IMR-90 (cell line): ENCODE measurements at regions not wholly inside any gene's neighbourhood (a gene's known extent, or its start where the extent isn't known, plus 50 kb on each side); places are given as distances from the start of the nearest gene placed in this dataset.

ENCODE experiments used
- ATAC-seq: fragments of 200-7000 bp; cut with Tn5 transposase; 2 replicates; pipeline ENCODE4 v1.9.1; 2020; ENCODE audit warnings: low read depth, mild to moderate bottlenecking, moderate library complexity
- BruUV-seq: library from RNA; stranded (reverse); fragments of 400-500 nt; replicated peaks from 2 replicates; lab custom pipeline; 2021; lab: Mats Ljungman, UMichigan
- CTCF ChIA-PET: fragments of 300-600 bp; formaldehyde crosslinking; extraction: SDS; loops from one replicate; lab custom pipeline; 2021; ENCODE audit warnings: antibody characterized with exemption; lab: Yijun Ruan, JAX
- POLR2A ChIA-PET: fragments of 300-600 bp; sonication (Branson Sonifier 250); formaldehyde crosslinking; loops from one replicate; lab custom pipeline; 2022; ENCODE audit warnings: antibody characterized with exemption; ENCODE audit not compliant: unreplicated experiment; lab: Charles Lee
- DNase-seq: peaks from one replicate; pipeline ENCODE4 v3.0.0; 2013
- H2AFZ ChIP-seq: replicated peaks from 2 replicates; pipeline ENCODE3; 2013; ENCODE audit warnings: low read length, mild to moderate bottlenecking; ENCODE audit not compliant: poor library complexity
- H2AK5ac ChIP-seq: 2 replicates; pipeline ENCODE4 v1.6.1; 2013; ENCODE audit warnings: low read depth, low read length, inconsistent platforms
- H2AK9ac ChIP-seq: replicated peaks from 2 replicates; pipeline ENCODE3; 2013; ENCODE audit warnings: mild to moderate bottlenecking, low read depth, low read length, moderate library complexity; ENCODE audit not compliant: poor library complexity
- H2BK120ac ChIP-seq: 2 replicates; pipeline ENCODE4 v1.6.1; 2013; ENCODE audit warnings: low read depth, low read length, inconsistent platforms
- H2BK15ac ChIP-seq: 3 replicates; pipeline ENCODE4 v1.6.1; 2013; ENCODE audit warnings: low read depth, low read length, inconsistent platforms
- H2BK20ac ChIP-seq: 2 replicates; pipeline ENCODE4 v1.6.1; 2013; ENCODE audit warnings: low read depth, mild to moderate bottlenecking, inconsistent platforms, low read length, moderate library complexity
- H2BK5ac ChIP-seq: 2 replicates; pipeline ENCODE4 v1.6.1; 2013; ENCODE audit warnings: mild to moderate bottlenecking, low read depth, low read length, inconsistent platforms; ENCODE audit not compliant: poor library complexity, severe bottlenecking
- H3K14ac ChIP-seq: replicated peaks from 2 replicates; pipeline ENCODE4 v1.6.1; 2013; ENCODE audit warnings: low read depth, low read length, inconsistent platforms
- H3K18ac ChIP-seq: 2 replicates; pipeline ENCODE4 v1.6.1; 2013; ENCODE audit warnings: low read depth, low read length, control low read depth
- H3K23ac ChIP-seq: 2 replicates; pipeline ENCODE4 v1.6.1; 2013; ENCODE audit warnings: low read depth, low read length, inconsistent platforms
- H3K27ac ChIP-seq: 2 replicates; pipeline ENCODE4 v1.5.1; 2013; ENCODE audit warnings: mild to moderate bottlenecking, control low read depth, low read length; ENCODE audit not compliant: insufficient read depth
- H3K27me3 ChIP-seq: 2 replicates; pipeline ENCODE4 v1.6.1; 2013; ENCODE audit warnings: low read length; ENCODE audit not compliant: control insufficient read depth, insufficient read depth
- H3K36me3 ChIP-seq: 2 replicates; pipeline ENCODE4 v1.6.1; 2013; ENCODE audit warnings: low read length, mixed read lengths; ENCODE audit not compliant: control insufficient read depth, insufficient read depth
- H3K4ac ChIP-seq: 2 replicates; pipeline ENCODE4 v1.6.1; 2013; ENCODE audit warnings: low read depth, low read length, inconsistent platforms
- H3K4me1 ChIP-seq: 2 replicates; pipeline ENCODE4 v1.6.1; 2013; ENCODE audit warnings: low read length, mixed read lengths; ENCODE audit not compliant: control insufficient read depth, insufficient read depth
- H3K4me2 ChIP-seq: 2 replicates; pipeline ENCODE4 v1.6.1; 2013; ENCODE audit warnings: low read depth, mild to moderate bottlenecking, control low read depth, low read length, moderate library complexity
- H3K4me3 ChIP-seq: 2 replicates; pipeline ENCODE4 v1.5.1; 2013; ENCODE audit warnings: low read depth, mild to moderate bottlenecking, control low read depth, low read length, moderate library complexity; ENCODE audit not compliant: insufficient read depth
- H3K56ac ChIP-seq: 2 replicates; pipeline ENCODE4 v1.6.1; 2013; ENCODE audit warnings: low read length, inconsistent platforms; ENCODE audit not compliant: insufficient read depth; ENCODE audit errors: extremely low read depth
- H3K79me1 ChIP-seq, 2 experiments: 2 replicates each; pipeline ENCODE4 v1.6.1; 2013; ENCODE audit warnings: low read length in 2 of 2, inconsistent platforms in 1 of 2, low read depth in 1 of 2
- H3K9ac ChIP-seq: 2 replicates; pipeline ENCODE4 v1.6.1; 2013; ENCODE audit warnings: low read depth, low read length, control low read depth
- H3K9me1 ChIP-seq: 2 replicates; pipeline ENCODE4 v1.6.1; 2013; ENCODE audit warnings: low read length, inconsistent platforms; ENCODE audit not compliant: insufficient read depth
- H3K9me3 ChIP-seq: 2 replicates; pipeline ENCODE4 v1.6.1; 2013; ENCODE audit warnings: low read length; ENCODE audit not compliant: control insufficient read depth, insufficient read depth
- H4K20me1 ChIP-seq: 2 replicates; pipeline ENCODE4 v1.6.1; 2013; ENCODE audit warnings: low read length, inconsistent platforms; ENCODE audit not compliant: insufficient read depth
- H4K5ac ChIP-seq: 2 replicates; pipeline ENCODE4 v1.6.1; 2013; ENCODE audit warnings: mild to moderate bottlenecking, low read depth, low read length, control low read depth
- H4K8ac ChIP-seq, 2 experiments: 2 replicates each; pipeline ENCODE4 v1.6.1; 2013; ENCODE audit warnings: low read depth in 2 of 2, low read length in 2 of 2, control low read depth in 1 of 2, inconsistent platforms in 1 of 2
- H4K91ac ChIP-seq: 2 replicates; pipeline ENCODE4 v1.6.1; 2013; ENCODE audit warnings: low read depth, low read length, inconsistent platforms; ENCODE audit not compliant: insufficient read depth
- BHLHE40 ChIP-seq: fragments of 150-350 bp; IDR thresholded peaks from 2 replicates; pipeline ENCODE4 v1.6.1; 2016; ENCODE audit warnings: mild to moderate bottlenecking, low read depth, low read length
- CEBPB ChIP-seq: IDR thresholded peaks from 2 replicates; pipeline ENCODE4 v1.6.1; 2012; ENCODE audit warnings: low read depth, low read length, improper control_type of control experiment
- CHD1 ChIP-seq: IDR thresholded peaks from 2 replicates; pipeline ENCODE4 v1.6.1; 2012; ENCODE audit warnings: low read depth, low read length, improper control_type of control experiment
- MAFK ChIP-seq: IDR thresholded peaks from 2 replicates; pipeline ENCODE4 v1.6.1; 2012; ENCODE audit warnings: low read depth, low read length, improper control_type of control experiment
- MXI1 ChIP-seq: IDR thresholded peaks from 2 replicates; pipeline ENCODE4 v1.6.1; 2012; ENCODE audit warnings: low read depth, mild to moderate bottlenecking, low read length, moderate library complexity, borderline replicate concordance
- RAD21 ChIP-seq: IDR thresholded peaks from 2 replicates; pipeline ENCODE4 v1.6.1; 2012; ENCODE audit warnings: low read length, improper control_type of control experiment
- USF2 ChIP-seq: fragments of 150-350 bp; IDR thresholded peaks from 2 replicates; pipeline ENCODE4 v1.6.1; 2017; ENCODE audit warnings: mild to moderate bottlenecking, antibody characterized with exemption, low read length, low read depth
- WGBS, 2 experiments: methylation state at CpG; one replicate each; pipeline versions ENCODE4 v1.1.5 to v1.1.7; 2013; ENCODE audit warnings: missing lambda C conversion rate in 2 of 2; ENCODE audit not compliant: insufficient read length in 1 of 2; ENCODE audit errors: extremely low coverage in 2 of 2; 5-methylcytosine and 5-hydroxymethylcytosine counted together
- dilution Hi-C: fragments of 300-500 bp; cut with HindIII; formaldehyde crosslinking; loops from one replicate; pipeline ENCODE4 v1.14.3; 2018; ENCODE audit warnings: low sequenced_read_pairs; ENCODE audit not compliant: unreplicated experiment
- in situ Hi-C: fragments of 300-500 bp; cut with MboI; formaldehyde crosslinking; loops from 3 replicates; pipeline ENCODE4 v1.14.3; 2019; ENCODE audit warnings: low sequenced_read_pairs, inconsistent platforms, mixed read lengths
- intact Hi-C: fragments of 100-400 bp; cut with micrococcal nuclease; formaldehyde crosslinking; loops from 2 replicates; pipeline ENCODE4 v1.10.0; 2022

- TF ChIP-seq USF2: no peak
- no peak for TF ChIP-seq MXI1
- TF ChIP-seq CEBPB: no peak
- TF ChIP-seq CHD1: no peak
- TF ChIP-seq BHLHE40: no peak
- TF ChIP-seq RAD21: no peak
- no peak for TF ChIP-seq MAFK
- H3K79me1 ChIP-seq: no peaks in the 10 kb centered on the region
- peak overlapping the region; percentile 38 for H2AFZ ChIP-seq
- intact Hi-C loops (no loop called here), dilution Hi-C loops (no loop called here), in situ Hi-C loops (no loop called here)
- no CpG with 5 or more reads among the region's 5 CpGs for WGBS, 2 experiments
- H3K4ac ChIP-seq: no peak overlapping the region
- H4K91ac ChIP-seq: no peak overlapping the region
- no peak overlapping the region for H3K18ac ChIP-seq
- H3K56ac ChIP-seq: no peak overlapping the region
- H3K4me3 ChIP-seq: no peak overlapping the region
- no peaks in the 10 kb centered on the region for H3K9me1 ChIP-seq
- H2BK120ac ChIP-seq: no peak overlapping the region
- BruUV-seq: no TSS peak
- no peak overlapping the region for H2BK5ac ChIP-seq
- POLR2A ChIA-PET: no interaction called here
- CTCF ChIA-PET: no interaction called here
- no peaks in the 10 kb centered on the region for H4K20me1 ChIP-seq
- H3K9ac ChIP-seq: no peak overlapping the region
- no peak for DNase-seq
- H4K8ac ChIP-seq: no peak overlapping the region
- no peak overlapping the region for H3K4me2 ChIP-seq
- H2BK20ac ChIP-seq: no peak overlapping the region
- H3K27me3 ChIP-seq: no peaks in the 10 kb centered on the region
- H2AK5ac ChIP-seq: no peak overlapping the region
- no peak overlapping the region for H3K27ac ChIP-seq
- no peak overlapping the region for H2AK9ac ChIP-seq
- no peak overlapping the region for H3K23ac ChIP-seq
- no peak overlapping the region for H4K5ac ChIP-seq
- H3K9me3 ChIP-seq: no peaks in the 10 kb centered on the region
- H2BK15ac ChIP-seq: no peak overlapping the region
- ATAC-seq: no peak
- no peak overlapping the region for H3K14ac ChIP-seq
- H3K4me1 ChIP-seq: no peaks in the 10 kb centered on the region
- H3K36me3 ChIP-seq: no peaks in the 10 kb centered on the region
Observed at GRCh38 chr20:39985271-39985827, 703.7 kb downstream of the MAFB start.
